HL-60 (cell line): ENCODE measurements at regions not wholly inside any gene's neighbourhood (a gene's known extent, or its start where the extent isn't known, plus 50 kb on each side); places are given as distances from the start of the nearest gene placed in this dataset.

Experiments used
- GABPA ChIP-seq: IDR thresholded peaks from 2 replicates; pipeline ENCODE4 v1.6.1; 2012; ENCODE audit warnings: low read depth
- POLR2AphosphoS5 ChIP-seq: IDR thresholded peaks from 2 replicates; pipeline ENCODE4 v1.6.1; 2012; ENCODE audit warnings: low read depth
- REST ChIP-seq: IDR thresholded peaks from 2 replicates; pipeline ENCODE4 v1.6.1; 2012; ENCODE audit warnings: low read depth; ENCODE audit not compliant: insufficient replicate concordance
- SPI1 ChIP-seq: IDR thresholded peaks from 2 replicates; pipeline ENCODE4 v1.6.1; 2012; ENCODE audit warnings: low read depth, mild to moderate bottlenecking, borderline replicate concordance
- TF ChIP-seq, protein P1 (sequence below): IDR thresholded peaks from one replicate; pipeline ENCODE4 v1.5.1; 2011; ENCODE audit warnings: low read length, control low read depth, inconsistent platforms; ENCODE audit not compliant: insufficient read depth

GRCh38 chr16:50902457-50902856 is 160.6 kb downstream of the CYLD start:
- TF ChIP-seq REST (no peak), POLR2AphosphoS5 (no peak), GABPA (no peak), SPI1 (no peak)
- TF ChIP-seq, protein P1, sequence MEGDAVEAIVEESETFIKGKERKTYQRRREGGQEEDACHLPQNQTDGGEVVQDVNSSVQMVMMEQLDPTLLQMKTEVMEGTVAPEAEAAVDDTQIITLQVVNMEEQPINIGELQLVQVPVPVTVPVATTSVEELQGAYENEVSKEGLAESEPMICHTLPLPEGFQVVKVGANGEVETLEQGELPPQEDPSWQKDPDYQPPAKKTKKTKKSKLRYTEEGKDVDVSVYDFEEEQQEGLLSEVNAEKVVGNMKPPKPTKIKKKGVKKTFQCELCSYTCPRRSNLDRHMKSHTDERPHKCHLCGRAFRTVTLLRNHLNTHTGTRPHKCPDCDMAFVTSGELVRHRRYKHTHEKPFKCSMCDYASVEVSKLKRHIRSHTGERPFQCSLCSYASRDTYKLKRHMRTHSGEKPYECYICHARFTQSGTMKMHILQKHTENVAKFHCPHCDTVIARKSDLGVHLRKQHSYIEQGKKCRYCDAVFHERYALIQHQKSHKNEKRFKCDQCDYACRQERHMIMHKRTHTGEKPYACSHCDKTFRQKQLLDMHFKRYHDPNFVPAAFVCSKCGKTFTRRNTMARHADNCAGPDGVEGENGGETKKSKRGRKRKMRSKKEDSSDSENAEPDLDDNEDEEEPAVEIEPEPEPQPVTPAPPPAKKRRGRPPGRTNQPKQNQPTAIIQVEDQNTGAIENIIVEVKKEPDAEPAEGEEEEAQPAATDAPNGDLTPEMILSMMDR: no peak
